B cell (primary cell): ENCODE measurements at regions not wholly inside any gene's neighbourhood (a gene's known extent, or its start where the extent isn't known, plus 50 kb on each side); places are given as distances from the start of the nearest gene placed in this dataset.

Experiments
- ATAC-seq: fragments of 200-7000 bp; cut with Tn5 transposase; one replicate; pipeline ENCODE4 v1.10.0; 2021; ENCODE audit warnings: low read depth, mild to moderate bottlenecking, moderate number of reproducible peaks, moderate library complexity
- CTCF ChIA-PET: fragments of 350-600 bp; sonication (Branson Sonifier 250); formaldehyde crosslinking; loops from one replicate; lab custom pipeline; 2021; ENCODE audit warnings: antibody characterized with exemption, inconsistent platforms; lab: Charles Lee
- POLR2A ChIA-PET: fragments of 350-600 bp; sonication (Branson Sonifier 250); formaldehyde crosslinking; loops from one replicate; lab custom pipeline; 2021; ENCODE audit warnings: antibody characterized with exemption; lab: Charles Lee
- DNase-seq: peaks from one replicate; pipeline ENCODE4 v3.0.0; 2013
- H2AFZ ChIP-seq: 2 replicates; pipeline ENCODE4 v1.6.1; 2012; ENCODE audit warnings: mild to moderate bottlenecking, low read depth, low read length; ENCODE audit not compliant: insufficient read depth, poor library complexity, severe bottlenecking
- H3K27ac ChIP-seq, 2 donors: 1 replicate in 1 of 2; 2 replicates in 1 of 2; pipeline ENCODE4 v1.5.1; 2012 to 2013; ENCODE audit warnings: low read length in 2 of 2, mild to moderate bottlenecking in 2 of 2, moderate library complexity in 1 of 2
- H3K27me3 ChIP-seq, 4 experiments: fragments of 200-600 bp in 1 of 4; sonication (generic) in 1 of 4; replicated peaks in 1 of 4; 1 replicate in 2 of 4; 2 replicates in 2 of 4; pipeline versions ENCODE4 v1.6.1 to v1.7.0; 2013 to 2016; ENCODE audit warnings: low read length in 3 of 4, mild to moderate bottlenecking in 2 of 4, mixed read lengths in 1 of 4, moderate library complexity in 1 of 4; ENCODE audit not compliant: insufficient read depth in 4 of 4, control insufficient read depth in 3 of 4; ENCODE audit errors: control extremely low read depth in 1 of 4
- H3K36me3 ChIP-seq, 2 experiments: replicated peaks in 1 of 2; 1 replicate in 1 of 2; 2 replicates in 1 of 2; pipeline versions ENCODE4 v1.6.1 to v1.7.1; 2013; ENCODE audit warnings: low read length in 1 of 2; ENCODE audit not compliant: insufficient read depth in 2 of 2, control insufficient read depth in 1 of 2; ENCODE audit errors: control extremely low read depth in 1 of 2, extremely low read depth in 1 of 2
- H3K4me1 ChIP-seq, 2 donors: fragments of 200-600 bp in 1 of 2; sonication (generic) in 1 of 2; 1 replicate in 1 of 2; 2 replicates in 1 of 2; pipeline versions ENCODE4 v1.5.1 to v1.6.1; 2013 to 2017; ENCODE audit warnings: low read length in 2 of 2; ENCODE audit not compliant: control insufficient read depth in 2 of 2, insufficient read depth in 2 of 2
- H3K4me2 ChIP-seq: replicated peaks from 2 replicates; pipeline ENCODE3; 2012; ENCODE audit warnings: mild to moderate bottlenecking, low read depth, low read length; ENCODE audit not compliant: poor library complexity, severe bottlenecking
- H3K4me3 ChIP-seq, 5 experiments: fragments of 200-600 bp in 1 of 5; sonication (generic) in 1 of 5; 1 replicate in 3 of 5; 2 replicates in 2 of 5; pipeline versions ENCODE4 v1.5.1 to v1.7.0; 2011 to 2016; ENCODE audit warnings: low read length in 4 of 5, mild to moderate bottlenecking in 4 of 5, low read depth in 2 of 5, control low read depth in 1 of 5, moderate library complexity in 1 of 5; ENCODE audit not compliant: insufficient read depth in 1 of 5; ENCODE audit errors: control extremely low read depth in 1 of 5, extremely low read depth in 1 of 5
- H3K79me2 ChIP-seq: fragments of 200-600 bp; sonication (generic); one replicate; pipeline ENCODE4 v1.6.0; 2016; ENCODE audit warnings: low read length; ENCODE audit not compliant: control insufficient read depth, insufficient read depth
- H3K9ac ChIP-seq: fragments of 200-600 bp; sonication (generic); 2 replicates; pipeline ENCODE4 v1.6.1; 2017; ENCODE audit warnings: mild to moderate bottlenecking, low read length, moderate library complexity
- H3K9me3 ChIP-seq, 3 donors: one replicate each; pipeline versions ENCODE4 v1.6.1 to v1.7.1; 2013; ENCODE audit warnings: low read length in 2 of 3; ENCODE audit not compliant: control insufficient read depth in 2 of 3, insufficient read depth in 1 of 3; ENCODE audit errors: control extremely low read depth in 1 of 3
- H4K20me1 ChIP-seq: 2 replicates; pipeline ENCODE4 v1.6.0; 2012; ENCODE audit warnings: mild to moderate bottlenecking, low read length; ENCODE audit not compliant: insufficient read depth, control insufficient read depth, poor library complexity, severe bottlenecking
- H3K27ac Mint-ChIP-seq: one replicate; pipeline ENCODE4 v1.8.0; 2021; ENCODE audit warnings: mixed read lengths
- H3K27me3 Mint-ChIP-seq: one replicate; pipeline ENCODE4 v1.8.0; 2021; ENCODE audit warnings: mixed read lengths
- H3K4me1 Mint-ChIP-seq: one replicate; pipeline ENCODE4 v1.8.0; 2021; ENCODE audit warnings: mixed read lengths
- H3K4me3 Mint-ChIP-seq: one replicate; pipeline ENCODE4 v1.8.0; 2021; ENCODE audit warnings: mixed read lengths
- H3K9me3 Mint-ChIP-seq: one replicate; pipeline ENCODE4 v1.8.0; 2022; ENCODE audit warnings: mixed read lengths; ENCODE audit not compliant: insufficient read depth
- EZH2 ChIP-seq: IDR thresholded peaks from 2 replicates; pipeline ENCODE4 v1.6.1; 2012; ENCODE audit warnings: borderline replicate concordance, low read depth, mild to moderate bottlenecking, moderate library complexity, low read length; ENCODE audit not compliant: insufficient read depth, poor library complexity, severe bottlenecking
- WGBS: methylation state at CpG from one replicate; pipeline ENCODE4 v1.1.5; 2013; ENCODE audit warnings: missing lambda C conversion rate; ENCODE audit not compliant: insufficient coverage; 5-methylcytosine and 5-hydroxymethylcytosine counted together
- intact Hi-C: fragments of 100-400 bp; cut with micrococcal nuclease; formaldehyde crosslinking; loops from one replicate; pipeline ENCODE4 v1.10.0; 2022
- TF ChIP-seq, protein P1 (sequence below): fragments of 200-600 bp; IDR thresholded peaks from one replicate; pipeline ENCODE4 v1.8.0; 2022; ENCODE audit warnings: antibody characterized with exemption, mild to moderate bottlenecking

DNA sequence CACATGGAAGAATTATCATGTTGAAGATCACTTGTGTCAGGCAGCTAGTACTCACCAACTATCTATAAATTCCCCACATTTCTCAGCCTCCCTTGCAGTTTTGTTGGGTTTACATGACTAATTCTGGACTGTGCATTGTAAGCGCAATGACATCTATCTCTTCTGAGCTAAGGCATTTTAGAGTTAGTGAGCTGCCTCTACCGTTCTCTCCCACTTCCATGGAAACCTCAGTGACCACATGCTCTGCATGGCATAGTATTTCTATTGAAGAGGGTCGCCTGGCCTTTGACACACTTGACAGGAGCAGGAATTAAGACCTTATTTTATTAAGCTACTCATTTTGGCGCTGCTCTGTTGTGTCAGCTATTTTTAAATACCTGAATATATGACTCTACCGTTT lies 67.5 kb upstream of the NPY2R start:
- H3K27ac ChIP-seq: no peak overlapping the region
- no peak for TF ChIP-seq EZH2
- TF ChIP-seq, protein P1, sequence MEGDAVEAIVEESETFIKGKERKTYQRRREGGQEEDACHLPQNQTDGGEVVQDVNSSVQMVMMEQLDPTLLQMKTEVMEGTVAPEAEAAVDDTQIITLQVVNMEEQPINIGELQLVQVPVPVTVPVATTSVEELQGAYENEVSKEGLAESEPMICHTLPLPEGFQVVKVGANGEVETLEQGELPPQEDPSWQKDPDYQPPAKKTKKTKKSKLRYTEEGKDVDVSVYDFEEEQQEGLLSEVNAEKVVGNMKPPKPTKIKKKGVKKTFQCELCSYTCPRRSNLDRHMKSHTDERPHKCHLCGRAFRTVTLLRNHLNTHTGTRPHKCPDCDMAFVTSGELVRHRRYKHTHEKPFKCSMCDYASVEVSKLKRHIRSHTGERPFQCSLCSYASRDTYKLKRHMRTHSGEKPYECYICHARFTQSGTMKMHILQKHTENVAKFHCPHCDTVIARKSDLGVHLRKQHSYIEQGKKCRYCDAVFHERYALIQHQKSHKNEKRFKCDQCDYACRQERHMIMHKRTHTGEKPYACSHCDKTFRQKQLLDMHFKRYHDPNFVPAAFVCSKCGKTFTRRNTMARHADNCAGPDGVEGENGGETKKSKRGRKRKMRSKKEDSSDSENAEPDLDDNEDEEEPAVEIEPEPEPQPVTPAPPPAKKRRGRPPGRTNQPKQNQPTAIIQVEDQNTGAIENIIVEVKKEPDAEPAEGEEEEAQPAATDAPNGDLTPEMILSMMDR: no peak
- ChIA-PET POLR2A (no interaction called here), CTCF (no interaction called here)
- H3K9me3 ChIP-seq: no peaks in the 10 kb centered on the region
- WGBS: 100% methylated on average over 1 of the region's 5 CpGs
- H3K4me3 Mint-ChIP-seq: no peak overlapping the region
- no peaks in the 10 kb centered on the region for H3K36me3 ChIP-seq
- H3K4me1 Mint-ChIP-seq: no peaks in the 10 kb centered on the region
- ATAC-seq: no peak
- no peaks in the 10 kb centered on the region for H3K4me1 ChIP-seq
- H3K4me2 ChIP-seq: no peak overlapping the region
- no peak overlapping the region for H3K27ac Mint-ChIP-seq
- intact Hi-C loops: no loop called here
- no peaks in the 10 kb centered on the region for H3K9me3 Mint-ChIP-seq
- H3K27me3 Mint-ChIP-seq: no peaks in the 10 kb centered on the region
- no peak for DNase-seq
- no peak overlapping the region for H3K9ac ChIP-seq
- H3K79me2 ChIP-seq: no peaks in the 10 kb centered on the region
- no peaks in the 10 kb centered on the region for H3K27me3 ChIP-seq
- no peak overlapping the region for H2AFZ ChIP-seq
- no peaks in the 10 kb centered on the region for H4K20me1 ChIP-seq
- no peak overlapping the region for H3K4me3 ChIP-seq

DNA sequence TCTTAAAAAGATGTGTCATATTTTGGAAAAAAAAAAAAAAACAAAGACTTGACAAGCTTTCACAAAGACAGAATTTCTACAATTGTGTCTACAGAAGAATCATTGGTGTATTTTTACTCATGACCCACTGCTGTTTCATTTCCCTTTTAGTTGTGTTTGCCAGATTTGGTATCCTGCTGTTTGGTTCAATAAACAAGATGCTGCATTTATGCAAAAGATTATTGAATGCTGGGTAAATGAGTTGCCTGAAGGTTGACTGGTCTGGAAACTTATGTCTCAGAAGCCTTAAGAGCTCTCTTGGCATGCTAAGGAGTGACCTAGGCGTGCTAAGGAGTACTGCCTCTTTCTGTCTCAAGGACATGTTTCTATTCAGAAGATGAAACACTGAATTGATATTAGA lies 64.9 kb upstream of the NPY2R start:
- no peaks in the 10 kb centered on the region for H3K36me3 ChIP-seq
- WGBS: 50% methylated on average over 1 of the region's 1 CpG
- intact Hi-C loops: no loop called here
- H4K20me1 ChIP-seq: no peaks in the 10 kb centered on the region
- ATAC-seq (no peak), DNase-seq (no peak)
- no peak overlapping the region for H3K27ac Mint-ChIP-seq
- H3K27me3 Mint-ChIP-seq: no peaks in the 10 kb centered on the region
- no peak overlapping the region for H2AFZ ChIP-seq
- no peaks in the 10 kb centered on the region for H3K9me3 Mint-ChIP-seq
- H3K4me3 Mint-ChIP-seq: no peak overlapping the region
- no peaks in the 10 kb centered on the region for H3K79me2 ChIP-seq
- CTCF ChIA-PET: no interaction called here
- H3K27ac ChIP-seq: no peak overlapping the region
- no peaks in the 10 kb centered on the region for H3K27me3 ChIP-seq
- TF ChIP-seq, protein P1: no peak
- no peak for TF ChIP-seq EZH2
- H3K4me3 ChIP-seq: no peak overlapping the region
- no peaks in the 10 kb centered on the region for H3K4me1 ChIP-seq
- no peak overlapping the region for H3K4me2 ChIP-seq
- no peaks in the 10 kb centered on the region for H3K9me3 ChIP-seq
- POLR2A ChIA-PET: no interaction called here
- H3K9ac ChIP-seq: no peak overlapping the region
- H3K4me1 Mint-ChIP-seq: no peaks in the 10 kb centered on the region
